ENCODE measurements at regions not wholly inside any gene's neighbourhood (a gene's known extent, or its start where the extent isn't known, plus 50 kb on each side); places are given as distances from the start of the nearest gene placed in this dataset.
"Not testable (repeated sequence)": the region's sequence is repeated elsewhere in the genome, so short reads cannot be mapped to it uniquely, and the experiment has no call there.

DNA sequence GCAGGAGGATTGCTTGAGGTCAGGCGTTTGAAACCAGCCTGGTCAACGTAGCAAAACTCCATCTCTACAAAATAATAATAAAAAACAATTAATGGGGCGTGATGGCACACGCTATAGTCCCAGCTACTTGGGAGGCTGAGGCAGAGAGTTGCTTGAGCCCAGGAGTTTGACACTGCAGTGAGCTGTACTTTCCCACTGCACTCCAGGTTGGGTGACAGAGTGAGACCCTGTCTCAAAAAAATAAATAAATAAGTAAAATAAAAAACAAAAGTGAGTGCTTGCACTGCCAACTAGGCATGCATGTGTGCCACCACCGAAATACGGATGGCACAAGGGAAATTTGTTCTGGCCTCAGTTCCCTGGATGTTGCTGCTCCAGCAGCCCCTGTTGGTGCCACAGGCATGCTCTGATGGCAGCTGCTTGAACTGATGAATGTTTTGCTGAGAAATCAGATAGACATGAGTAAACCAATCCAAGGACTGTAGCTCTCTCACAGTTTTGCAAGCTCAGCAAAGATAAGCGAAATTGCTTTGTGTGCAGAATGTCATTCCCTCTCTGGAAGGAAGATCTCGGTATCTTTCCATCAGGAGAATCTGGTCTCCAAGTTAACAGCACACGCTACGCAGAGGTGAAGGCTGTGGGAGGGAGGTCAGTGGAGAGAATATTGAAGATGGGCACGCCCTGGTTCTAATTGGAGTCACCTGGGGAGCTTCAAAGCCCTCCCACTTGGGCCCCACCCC lies 188.0 kb upstream of the SLC24A3 start:
- no peak for DNase-seq (ENCODE audit: extremely low read depth, low read depth)

DNA sequence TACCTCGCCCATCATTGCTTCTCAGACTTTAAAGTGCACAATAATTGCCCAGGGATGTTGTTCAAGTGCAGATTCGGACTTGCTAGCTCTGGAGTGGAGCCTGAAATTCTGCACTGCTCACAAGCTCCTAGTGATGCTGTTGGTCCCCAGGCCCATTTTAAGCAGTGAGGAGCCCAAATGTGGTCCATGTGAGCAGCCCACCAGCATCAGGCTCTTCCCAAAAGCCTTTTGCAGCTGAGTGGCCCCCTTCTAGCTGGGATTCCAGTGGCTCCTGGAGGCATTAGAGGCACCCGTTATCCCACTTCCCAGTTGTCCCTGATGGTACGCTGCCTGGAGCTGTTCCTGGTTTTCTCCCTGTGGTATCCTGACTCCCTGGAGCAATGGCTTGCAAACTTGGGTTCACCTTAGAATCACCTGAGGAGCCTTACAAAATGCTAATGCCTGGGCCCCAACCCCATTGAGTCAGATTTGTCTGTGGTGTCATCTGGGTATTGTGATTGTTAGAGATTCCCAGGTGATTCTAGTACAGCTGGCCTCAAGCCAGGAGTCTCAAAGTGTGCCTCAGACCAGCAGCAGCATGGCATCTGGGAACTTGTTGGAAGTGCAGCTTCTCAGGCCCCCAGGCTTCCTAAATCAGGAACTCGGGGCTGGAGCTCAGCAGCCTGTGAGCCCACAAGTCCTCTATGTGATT lies 186.9 kb upstream of the SLC24A3 start:
- DNase-seq (ENCODE audit: extremely low read depth, low read depth), result no peak

DNA sequence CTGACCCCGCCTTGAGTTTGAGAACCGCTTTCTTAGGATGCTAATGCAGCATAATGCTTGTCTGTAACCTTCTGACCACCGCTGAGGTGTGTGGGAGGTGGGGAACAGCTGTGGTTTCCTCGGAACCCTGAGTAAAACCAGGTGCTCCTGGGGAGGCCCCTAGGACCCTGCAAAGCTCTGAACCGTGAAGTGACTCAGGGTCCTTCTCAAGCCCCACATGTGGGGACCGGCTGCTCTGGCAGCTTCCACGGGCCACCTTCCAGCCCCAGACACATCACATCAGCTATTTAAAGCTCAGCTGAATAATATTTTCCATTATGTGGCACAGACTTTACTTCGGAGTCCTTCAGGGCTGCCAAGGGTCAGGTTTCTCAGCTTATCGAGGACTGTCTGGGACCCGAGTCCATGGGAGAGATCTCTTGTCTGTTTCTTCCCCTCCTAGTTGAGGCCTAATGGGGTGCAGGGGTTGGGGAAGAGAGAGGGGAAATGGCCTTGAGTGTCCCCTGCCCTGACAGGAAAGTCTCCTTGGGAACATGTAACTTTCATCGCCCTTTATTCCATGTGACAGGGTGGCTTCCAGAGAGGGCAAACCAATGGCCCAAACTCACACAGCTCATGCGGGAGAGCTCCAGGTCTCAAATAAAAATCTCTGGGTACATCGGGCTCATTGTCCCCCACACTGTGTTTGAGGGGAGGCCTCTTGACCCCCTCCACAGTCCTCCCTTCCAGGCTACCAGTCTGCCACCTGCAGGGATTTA lies 186.1 kb upstream of the SLC24A3 start:
- DNase-seq (ENCODE audit: extremely low read depth, low read depth), result no peak

DNA sequence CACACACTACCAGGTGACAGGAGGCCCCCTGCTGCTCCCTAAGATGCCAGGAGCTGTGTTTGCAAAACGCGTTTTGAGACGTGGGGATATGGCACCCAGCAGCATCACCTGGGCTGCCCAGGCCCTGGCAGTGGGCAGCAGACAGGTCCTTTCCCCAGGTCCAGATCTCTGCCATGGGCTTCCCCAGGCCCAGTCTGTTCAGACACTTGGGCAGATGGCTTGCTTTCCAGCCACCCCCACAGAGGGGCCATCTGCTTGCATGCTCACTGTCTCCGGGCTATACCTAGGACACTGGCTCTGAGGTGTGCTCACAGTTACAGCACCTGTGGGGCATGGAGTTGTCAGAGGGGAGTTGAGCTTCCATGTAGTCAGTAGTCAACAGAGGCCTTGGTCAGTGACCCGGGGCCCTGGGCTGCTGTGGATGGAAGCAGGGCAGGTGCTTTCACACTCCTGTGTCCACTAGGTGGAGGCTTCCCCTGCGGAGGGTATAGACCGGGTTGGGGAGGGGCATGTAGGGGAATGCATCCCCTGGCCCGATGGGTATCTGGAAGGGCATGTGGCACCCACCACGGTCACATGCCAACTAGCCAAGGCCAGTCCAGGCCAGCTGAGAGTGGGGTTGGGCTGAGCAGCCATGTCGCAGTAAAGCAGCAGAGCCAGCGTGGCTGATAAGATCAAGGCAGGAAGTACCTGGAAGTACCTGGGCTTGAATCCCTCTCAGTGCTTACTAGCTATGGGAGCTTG lies 185.4 kb upstream of the SLC24A3 start:
- DNase-seq (ENCODE audit: extremely low read depth, low read depth), result no peak

DNA sequence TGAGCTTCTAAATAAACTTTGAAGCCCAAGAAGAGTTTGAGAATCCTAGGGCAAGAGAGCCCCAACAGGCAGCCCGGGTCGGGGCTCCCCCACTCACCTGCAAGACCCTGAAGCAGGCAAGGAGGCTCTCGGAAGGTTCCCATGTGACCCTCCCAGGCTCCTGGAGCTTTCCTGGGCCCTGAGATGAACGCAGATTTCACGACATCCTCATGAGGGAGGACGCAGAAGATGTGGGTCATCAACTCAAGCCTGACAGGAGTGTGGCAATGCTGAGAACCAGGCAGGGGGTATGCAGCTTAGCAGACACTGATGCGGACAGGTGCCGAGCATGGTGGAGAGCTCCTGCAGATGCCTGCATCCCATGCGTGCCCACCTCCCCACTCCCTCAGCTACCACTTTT lies 184.5 kb upstream of the SLC24A3 start:
- no peak for DNase-seq (ENCODE audit: extremely low read depth, low read depth)

DNA sequence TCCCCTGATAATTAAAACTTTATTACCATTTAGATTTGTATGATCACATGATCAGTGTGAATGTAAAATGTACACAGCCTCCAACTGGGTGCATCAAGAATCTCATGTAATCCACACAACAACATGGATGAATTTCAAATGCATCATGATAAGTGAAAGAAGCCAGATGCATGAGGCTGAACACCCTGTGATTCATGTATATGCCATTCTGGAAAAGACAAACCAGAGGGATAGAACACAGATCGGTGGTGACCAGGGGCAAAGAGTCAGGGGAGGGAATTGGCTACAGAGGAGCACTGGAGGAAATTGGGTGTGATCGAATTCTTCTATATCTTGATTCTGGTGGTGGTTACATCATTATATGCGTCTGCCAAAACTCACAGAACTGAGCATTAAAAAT lies 170.7 kb upstream of the SLC24A3 start:
- no peak for DNase-seq (ENCODE audit: extremely low read depth, low read depth)

DNA sequence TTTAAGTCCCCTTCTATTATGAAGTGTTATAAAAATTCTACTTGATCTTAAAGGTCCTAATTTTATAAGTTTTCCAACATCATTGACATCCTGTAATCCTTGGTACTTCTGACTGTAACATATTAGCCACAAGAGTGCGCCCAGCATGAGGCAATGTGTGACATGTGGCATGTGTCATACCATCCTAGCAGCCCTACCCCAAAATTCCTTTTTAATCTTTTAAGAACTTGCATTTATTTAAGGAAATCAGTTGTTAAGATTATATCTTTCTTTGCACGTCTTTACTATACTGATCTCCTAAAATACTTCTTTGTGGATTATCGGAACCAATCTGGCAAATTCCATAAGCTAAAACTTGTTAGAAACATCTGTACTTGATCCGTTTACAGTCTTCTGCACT lies 167.1 kb upstream of the SLC24A3 start:
- DNase-seq (ENCODE audit: extremely low read depth, low read depth), result no peak

DNA sequence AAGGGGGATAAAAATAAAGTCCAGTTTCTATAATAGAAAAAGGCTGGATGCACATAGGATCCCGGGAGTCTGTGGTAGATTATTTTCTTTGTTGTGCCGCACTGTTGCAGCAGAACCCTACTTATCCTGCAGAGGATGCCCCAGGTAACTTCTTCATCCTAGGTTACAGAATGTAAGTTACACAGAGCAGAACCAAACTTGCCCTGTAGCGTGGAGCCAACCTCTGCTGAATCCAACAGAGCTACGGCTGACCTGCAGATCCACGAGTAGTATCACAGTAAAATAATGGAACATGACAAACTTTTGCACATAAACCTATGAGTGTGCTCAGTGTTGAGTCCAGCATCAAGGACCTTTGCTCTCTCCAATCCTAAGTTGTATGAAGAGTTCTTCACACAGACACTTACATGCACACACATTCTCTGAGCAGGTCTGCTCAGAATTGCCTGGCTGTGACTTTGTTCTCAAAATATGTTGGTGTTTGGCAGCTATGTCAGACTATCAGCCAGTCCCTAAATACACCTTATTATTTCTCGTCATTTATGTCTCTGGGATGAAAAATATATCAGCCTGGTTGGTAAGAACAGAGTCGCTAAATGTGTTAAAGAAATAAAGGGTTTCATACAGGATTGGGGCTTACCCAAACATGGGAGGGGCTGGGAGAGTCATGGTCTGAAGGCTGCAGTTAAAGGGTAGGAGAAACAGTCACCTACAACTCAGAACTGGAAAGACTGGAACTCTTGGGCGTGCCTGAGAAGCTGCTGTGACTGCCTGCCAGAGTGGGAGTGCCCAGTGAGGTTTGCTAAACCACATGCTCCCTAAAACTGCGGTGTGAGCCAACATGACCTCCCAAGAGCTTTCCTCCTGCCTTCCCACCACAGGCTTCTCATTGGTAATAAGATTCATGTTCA lies 165.1 kb upstream of the SLC24A3 start:
- no peak for DNase-seq (ENCODE audit: extremely low read depth, low read depth)

DNA sequence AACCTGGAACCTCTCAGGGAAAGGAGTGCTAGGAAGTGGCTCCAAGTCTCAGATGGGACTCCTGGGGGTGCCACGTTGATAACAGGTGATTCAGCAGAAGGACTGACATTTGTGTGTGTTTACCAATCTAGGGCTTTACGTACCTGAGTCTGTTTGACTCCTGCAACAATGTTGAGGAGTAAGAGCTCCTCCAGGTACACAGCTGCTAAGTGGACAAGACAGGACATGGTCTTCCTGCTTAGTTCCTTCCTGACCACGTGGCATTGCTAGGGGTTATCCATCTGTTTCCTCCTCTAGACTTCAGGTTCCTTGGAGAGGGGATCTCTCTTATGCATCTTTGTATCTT lies 164.5 kb upstream of the SLC24A3 start:
- no peak for DNase-seq (ENCODE audit: extremely low read depth, low read depth)

DNA sequence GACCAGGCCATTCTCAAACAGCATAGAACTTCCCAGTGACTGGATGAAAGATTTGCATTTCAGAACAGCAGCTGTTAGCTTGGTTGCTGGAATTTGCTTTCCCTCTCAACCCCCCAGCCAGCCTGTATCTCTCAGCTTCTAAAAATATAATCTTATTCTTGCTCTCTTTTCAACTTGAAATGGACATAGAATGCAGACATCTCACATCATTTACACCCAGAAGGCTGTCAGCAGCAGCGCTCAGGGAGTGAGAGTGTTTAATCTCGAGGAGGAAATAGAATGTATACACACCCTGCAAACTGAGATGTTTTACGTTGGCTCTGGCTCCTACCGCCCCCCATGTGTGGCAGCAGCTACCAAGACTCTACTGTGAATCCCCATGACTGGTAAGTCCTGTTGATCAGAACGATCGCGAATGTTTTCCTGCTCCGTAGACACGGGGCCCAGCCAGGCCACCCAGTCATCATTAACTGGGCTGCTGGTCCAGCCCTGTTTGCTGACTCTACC lies 163.4 kb upstream of the SLC24A3 start:
- no peak for DNase-seq (ENCODE audit: extremely low read depth, low read depth)

DNA sequence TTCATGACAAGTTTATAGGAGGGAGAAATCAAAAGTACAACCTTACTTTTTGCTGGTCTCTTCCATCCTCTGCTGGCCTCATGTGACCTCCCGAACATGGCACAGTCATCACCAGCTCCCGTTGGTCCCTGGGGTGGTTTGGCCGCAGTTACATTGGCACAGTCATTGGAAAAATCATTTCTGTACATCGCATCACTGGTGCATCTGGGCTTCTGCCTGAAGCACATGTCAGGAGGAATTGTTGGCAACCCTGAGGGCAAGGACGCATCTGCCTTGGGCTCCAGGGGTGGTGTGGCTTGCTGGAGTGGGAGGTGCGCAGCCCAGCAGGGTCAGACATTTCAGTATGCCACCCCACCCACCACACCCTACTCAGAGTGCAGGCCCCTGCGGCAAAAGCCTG lies 162.9 kb upstream of the SLC24A3 start:
- no peak for DNase-seq (ENCODE audit: extremely low read depth, low read depth)

DNA sequence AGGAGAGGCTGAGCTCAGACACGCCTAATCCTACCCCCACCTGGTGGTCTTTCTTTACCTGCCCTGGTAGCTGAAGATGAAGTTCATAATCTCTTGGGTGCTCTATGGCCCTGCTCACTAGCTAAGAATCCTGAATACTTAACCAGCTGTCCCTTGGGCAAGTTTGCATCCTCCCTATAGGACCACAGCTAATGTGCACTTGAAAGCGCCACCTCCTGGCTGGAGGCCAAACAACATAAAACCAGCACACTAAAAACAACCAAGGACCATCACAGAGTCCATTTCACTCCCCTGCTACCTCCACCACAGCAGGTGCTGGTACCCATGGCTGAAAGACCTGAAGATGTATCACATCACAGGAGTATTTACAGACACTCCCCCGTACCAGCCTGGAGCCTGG lies 155.5 kb upstream of the SLC24A3 start:
- DNase-seq (ENCODE audit: extremely low read depth, low read depth), result no peak

DNA sequence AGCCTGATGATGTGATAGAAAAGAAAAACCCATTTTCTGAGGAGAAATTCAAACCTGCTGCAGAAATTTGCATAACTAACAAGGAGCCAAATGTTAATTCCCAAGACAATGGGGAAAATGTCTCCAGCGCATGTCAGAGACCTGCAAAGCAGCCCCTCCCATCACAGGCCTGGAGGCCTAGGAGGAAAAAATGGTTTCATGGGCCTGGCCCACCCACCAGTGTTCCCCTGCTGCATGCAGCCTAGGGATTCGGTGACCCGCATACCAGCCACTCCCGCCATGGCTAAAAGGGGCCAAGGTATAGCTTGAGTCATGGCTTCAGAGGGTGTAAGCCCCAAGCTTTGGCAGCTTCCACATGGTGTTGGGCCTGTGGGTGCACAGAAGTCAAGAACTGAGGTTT lies 147.7 kb upstream of the SLC24A3 start:
- DNase-seq (ENCODE audit: extremely low read depth, low read depth), result not testable (repeated sequence)

DNA sequence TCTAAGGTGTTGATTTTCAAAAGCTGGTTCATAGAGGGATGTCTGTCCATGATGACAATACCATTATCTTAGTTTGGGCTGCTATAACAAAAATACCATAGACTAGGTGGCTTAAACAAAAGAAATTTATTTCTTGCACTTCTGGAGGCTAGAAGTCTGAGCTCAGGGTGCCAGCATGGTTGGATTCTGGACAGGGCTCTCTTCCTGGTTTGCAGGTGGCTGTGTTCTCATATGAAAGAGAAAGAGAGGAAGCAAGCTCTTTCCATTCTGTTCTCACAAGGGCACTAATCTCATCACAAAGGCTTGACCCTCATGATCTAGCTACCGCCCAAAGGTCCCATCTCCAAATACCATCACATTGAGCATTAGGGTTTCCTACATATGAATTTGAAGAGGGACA lies 144.5 kb upstream of the SLC24A3 start:
- no peak for DNase-seq (ENCODE audit: extremely low read depth, low read depth)

DNA sequence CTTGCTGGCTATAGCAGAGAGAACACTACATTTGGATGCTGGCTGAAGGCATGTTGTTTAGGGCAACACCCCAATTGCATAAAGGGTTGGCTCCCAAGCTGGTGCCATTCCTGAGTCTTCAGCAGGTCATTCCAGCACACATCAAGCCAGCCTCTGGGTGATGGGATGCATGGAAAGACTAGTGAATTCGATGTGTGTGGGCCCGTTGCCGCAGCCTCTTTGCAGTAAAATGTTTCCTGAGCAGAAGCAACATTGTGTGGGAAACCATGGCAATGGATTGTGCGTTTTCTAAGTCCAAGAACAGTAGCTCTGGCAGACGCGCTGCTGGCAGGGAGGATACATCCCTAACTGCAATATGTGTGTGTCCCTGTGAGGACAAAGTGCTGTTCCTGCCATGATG lies 142.4 kb upstream of the SLC24A3 start:
- no peak for DNase-seq (ENCODE audit: extremely low read depth, low read depth)

DNA sequence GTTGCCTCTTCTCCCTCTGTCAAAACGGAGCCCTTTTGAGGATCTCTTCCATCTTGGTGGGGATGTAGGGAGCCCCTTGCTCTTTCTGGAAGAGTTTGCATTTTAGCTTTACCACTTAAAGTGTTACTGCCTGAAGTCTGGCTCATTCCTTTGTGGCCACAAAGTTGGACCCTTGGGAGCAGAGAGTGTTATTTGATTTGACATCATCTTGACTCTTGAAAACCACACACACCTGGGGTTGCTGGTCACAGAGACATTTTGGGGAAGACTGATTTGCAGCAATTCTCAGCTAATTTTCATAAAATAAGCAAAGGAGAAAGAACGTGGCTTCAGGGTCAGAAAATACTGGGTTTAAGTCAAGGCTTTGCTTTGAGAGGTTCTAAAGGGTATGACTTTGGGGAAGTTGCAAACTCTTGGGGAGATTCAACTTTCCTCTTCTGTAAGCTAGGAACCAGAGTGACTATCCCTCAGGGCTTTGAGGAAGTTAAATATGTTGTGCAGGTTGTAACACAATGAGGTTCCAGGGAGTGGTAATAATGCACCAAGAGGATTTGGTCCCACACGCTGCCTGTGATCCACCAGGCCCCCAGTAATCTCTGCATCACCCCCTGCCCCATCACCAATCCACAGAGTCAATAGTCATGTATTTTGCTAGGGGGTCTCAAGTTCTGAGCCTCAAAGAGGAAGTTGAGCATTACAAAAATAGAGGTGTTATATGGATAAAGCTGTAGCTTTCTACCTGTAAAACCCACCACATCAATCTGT lies 141.6 kb upstream of the SLC24A3 start:
- DNase-seq (ENCODE audit: extremely low read depth, low read depth), result no peak

DNA sequence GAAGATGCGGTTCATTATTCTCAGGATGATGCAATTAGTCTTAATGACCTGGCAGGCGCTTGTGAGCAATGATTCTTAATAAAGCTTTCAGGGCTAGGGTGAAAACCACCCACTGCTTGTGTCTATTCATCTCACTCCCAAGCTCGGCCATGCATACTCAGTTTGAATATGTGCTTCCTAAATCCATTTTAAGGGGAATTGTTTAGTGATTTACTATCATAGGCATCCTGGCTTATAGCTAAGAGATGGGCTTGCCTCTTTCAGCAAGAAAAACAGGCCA lies 141.1 kb upstream of the SLC24A3 start:
- DNase-seq (ENCODE audit: extremely low read depth, low read depth), result no peak

DNA sequence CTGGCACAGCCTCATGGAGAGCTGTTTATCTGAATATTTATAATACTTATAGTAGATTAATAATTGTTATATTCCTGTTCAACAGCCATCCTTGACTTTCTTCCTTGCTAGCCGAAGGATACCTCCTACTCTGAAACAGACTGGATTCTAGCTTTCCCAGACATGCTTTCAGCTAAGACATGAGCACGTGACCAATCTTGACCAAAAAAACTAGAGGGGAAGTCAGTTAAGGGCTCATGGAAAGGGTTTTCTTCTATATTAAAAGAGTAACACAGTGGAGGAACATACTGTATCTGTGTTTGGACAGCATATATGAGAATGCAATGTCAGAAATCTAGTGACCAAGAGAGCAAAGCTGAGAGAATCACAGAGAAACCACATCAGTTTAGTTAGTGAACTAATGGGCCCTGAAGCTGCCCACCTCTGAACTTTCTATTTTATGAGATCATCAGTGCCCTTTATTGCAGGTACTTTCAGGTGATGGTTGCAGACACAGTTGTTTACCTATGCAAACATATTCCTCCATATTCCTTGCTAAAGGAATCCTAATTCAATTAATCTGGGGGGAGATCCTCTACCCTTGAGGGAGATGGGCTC lies 140.4 kb upstream of the SLC24A3 start:
- DNase-seq (ENCODE audit: extremely low read depth, low read depth), result no peak

DNA sequence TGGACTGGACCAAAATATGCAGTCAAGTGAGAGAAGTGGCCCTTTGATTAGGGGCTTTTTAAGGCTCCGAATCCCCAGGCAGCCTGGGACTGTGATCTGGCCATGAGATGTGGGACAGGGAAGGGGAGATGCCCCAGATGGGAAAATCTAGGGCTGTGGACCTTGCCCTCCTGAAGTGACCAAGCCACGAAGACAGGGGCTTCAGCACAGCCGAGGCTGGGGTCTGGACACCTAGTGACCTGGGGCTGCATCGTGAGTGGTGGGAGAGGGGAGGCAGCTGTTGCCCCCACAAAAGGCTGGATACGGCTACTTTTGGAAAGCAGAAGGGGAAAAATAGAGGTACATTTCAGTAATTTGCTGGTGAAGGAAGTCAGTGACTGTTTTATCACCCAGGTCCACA lies 139.5 kb upstream of the SLC24A3 start:
- DNase-seq (ENCODE audit: extremely low read depth, low read depth), result no peak

Measured in NCI-H460 (cell line).